ENCODE measurements at regions not wholly inside any gene's neighbourhood (a gene's known extent, or its start where the extent isn't known, plus 50 kb on each side); places are given as distances from the start of the nearest gene placed in this dataset.

DNA sequence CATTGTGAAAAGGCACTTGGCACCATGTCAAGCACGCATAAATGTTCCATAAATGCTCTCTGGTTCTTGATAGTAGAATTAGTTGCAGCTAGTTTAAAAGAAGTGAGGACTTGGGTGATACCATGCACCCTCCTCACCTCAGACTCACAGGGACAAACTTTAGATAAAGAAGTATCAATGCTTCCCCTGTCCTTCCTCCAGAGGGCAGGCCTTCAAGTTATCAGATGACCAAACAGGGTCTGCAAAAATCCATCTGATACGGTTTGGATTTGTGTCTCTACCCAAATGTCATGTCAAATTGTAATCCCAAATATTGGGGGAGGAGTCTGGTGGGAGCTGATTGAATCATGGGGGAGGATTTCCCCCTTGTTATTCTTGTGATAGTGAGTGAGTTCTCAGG, 54.1 kb downstream of the C1QL2 start:
- DNase-seq = no peak

DNA sequence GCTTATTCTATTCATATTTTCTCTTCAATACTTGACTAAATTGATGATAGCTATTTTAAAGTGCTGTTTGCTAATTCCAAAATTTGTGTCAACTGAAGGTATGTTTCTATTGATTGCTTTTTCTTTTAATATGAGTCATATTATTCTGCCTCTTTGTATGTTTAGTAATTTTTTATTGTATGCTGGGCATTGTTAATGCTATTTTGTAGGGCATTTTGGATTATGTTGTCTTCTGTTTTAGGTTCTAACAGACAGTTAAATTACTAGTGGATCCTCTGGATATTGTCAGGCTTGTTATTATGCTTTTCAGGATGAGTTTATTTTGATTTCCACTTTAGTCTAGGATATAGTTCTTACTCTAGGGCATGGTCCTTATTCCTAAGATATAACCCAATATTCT, 55.6 kb downstream of the C1QL2 start:
- no peak for DNase-seq

GRCh38 chr2:119088416-119088815, 70.1 kb downstream of the C1QL2 start:
- no peak for DNase-seq

DNA sequence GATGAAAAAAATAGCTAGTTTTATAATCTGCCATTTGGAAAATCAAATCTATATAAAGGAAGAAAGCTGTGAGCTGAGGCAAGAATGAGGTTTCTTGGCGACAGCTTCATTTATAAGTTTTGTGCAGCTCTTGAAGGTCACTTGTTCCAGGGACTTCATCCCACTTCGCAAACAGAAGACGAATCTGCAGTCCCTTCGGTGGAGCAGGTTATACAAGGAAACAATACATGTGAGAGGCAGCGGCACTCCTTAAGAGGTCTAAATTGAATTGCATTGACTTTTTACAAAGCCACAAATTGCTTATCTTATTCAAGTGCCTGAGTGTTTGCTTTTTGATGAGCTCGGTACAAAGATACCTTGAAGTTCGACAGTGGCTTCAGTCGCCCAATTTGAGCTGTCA, 72.2 kb downstream of the C1QL2 start:
- DNase-seq = no peak

DNA sequence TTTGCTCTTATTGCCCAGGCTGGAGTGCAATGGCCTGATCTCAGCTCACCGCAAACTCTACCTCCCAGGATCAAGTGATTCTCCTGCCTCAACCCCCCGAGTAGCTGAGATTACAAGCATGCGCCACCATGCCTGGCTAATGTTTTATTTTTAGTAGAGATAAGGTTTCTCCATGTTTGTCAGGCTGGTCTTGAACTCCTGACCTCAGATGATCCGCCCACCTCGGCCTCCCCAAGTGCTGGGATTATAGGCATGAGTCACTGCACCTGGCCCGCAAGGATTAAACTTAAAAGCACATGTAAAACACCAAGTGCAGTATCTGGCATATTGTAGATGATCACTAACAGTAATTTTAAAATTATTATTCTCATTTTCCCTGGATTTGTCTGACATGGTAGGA, 72.9 kb downstream of the C1QL2 start:
- no peak for DNase-seq

GRCh38 chr2:119083416-119083815, 75.1 kb downstream of the C1QL2 start:
- no peak for DNase-seq

- DNase-seq = no peak
These were observed 75.6 kb downstream of the C1QL2 start for GRCh38 chr2:119082821-119083400.

DNA sequence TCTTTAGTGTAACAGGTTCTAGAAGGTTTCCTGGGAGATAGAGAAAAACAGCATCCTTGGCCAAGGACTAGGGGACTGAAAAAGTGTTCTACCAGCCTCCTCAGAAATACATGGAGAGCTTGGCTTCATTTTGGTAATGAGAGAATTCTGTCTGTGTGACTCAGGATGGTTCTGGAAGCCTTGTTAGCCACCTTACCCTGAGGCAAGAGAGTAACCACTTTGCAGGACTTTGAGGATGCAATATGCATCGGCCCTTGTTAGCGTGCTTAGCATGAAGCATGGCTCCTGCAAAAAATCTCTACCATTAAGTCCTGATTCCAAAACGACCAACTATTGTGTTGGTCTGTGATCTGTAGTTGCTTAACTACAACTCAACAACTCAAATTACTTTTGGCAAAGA, 79.8 kb downstream of the C1QL2 start:
- no peak for DNase-seq

GRCh38 chr2:119076713-119077112, 81.8 kb downstream of the C1QL2 start:
- no peak for DNase-seq

- no peak for DNase-seq
These were observed 85.3 kb downstream of the C1QL2 start for GRCh38 chr2:119073213-119073612.

- DNase-seq = no peak
These were observed 87.1 kb downstream of the C1QL2 start for GRCh38 chr2:119071476-119071875.

- no peak for DNase-seq
These were observed 88.8 kb downstream of the C1QL2 start for GRCh38 chr2:119069781-119070180.

- no peak for DNase-seq
These were observed 90.3 kb downstream of the C1QL2 start for GRCh38 chr2:119068154-119068725.

GRCh38 chr2:119066272-119066804, 92.2 kb downstream of the C1QL2 start:
- DNase-seq = no peak

DNA sequence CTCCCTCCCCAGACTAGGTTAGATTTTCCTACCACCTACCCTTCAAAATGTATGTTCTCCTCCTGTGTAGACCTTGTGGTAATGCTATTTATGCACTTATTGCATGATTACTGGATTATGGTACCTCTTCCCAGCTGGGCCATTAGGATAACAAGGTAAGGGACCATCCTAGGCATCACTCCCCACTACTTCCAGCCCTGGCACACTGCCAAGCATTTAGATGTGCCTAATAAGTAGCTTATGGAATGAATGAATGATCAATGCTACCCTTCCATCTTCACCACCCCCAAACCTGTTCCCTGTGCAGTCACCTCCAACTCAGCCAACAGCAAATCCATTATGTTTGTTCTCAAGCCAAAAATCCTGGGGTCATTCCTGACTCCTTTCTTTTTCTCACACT, 93.4 kb downstream of the C1QL2 start:
- DNase-seq = no peak

- DNase-seq = no peak
These were observed 94.0 kb downstream of the C1QL2 start for GRCh38 chr2:119064567-119064966.

DNA sequence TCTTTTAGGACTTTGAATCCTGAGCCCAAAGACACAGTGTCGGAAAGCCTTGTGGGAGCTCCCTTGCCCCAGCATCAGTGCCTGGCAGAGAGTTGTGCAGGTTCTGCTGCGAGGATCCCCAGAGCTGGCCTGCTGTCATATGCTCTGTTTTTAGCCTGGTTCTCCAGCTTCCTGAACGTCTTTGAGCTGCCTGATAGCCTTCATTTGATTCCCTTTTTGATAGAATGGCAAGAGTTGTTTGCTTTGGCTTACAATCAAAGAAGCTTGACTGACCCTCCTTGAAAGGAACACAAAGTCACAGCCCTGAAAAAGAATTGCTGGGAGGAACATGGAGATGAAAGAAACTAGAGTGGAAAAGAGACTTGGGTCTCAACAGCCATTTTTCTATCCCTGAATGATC, 95.4 kb downstream of the C1QL2 start:
- no peak for DNase-seq

GRCh38 chr2:119062652-119063051, 95.9 kb downstream of the C1QL2 start:
- DNase-seq = no peak

- DNase-seq = no peak
These were observed 96.4 kb downstream of the C1QL2 start for GRCh38 chr2:119062179-119062578.

DNA sequence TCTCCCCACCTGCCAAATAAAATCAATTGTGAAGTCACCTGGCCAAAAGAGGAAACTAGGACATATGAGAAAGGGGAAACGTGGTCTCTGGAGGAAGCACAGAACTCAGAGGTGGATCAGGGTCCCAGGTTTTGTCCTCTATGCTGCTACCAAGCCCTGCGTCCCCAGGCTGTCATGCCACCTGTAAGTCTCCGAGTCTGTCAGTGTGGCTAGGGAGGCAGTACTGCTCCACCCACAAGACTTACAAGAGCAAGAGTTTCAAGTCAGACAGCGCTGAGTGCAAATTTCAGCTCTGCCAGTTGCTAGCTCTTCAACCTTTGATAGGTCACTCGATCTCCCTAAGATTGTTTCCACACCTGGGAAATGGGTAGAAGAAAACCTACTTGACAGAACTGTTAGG, 98.6 kb downstream of the C1QL2 start:
- no peak for DNase-seq

- no peak for DNase-seq
These were observed 99.3 kb downstream of the C1QL2 start for GRCh38 chr2:119059287-119059686.

DNA sequence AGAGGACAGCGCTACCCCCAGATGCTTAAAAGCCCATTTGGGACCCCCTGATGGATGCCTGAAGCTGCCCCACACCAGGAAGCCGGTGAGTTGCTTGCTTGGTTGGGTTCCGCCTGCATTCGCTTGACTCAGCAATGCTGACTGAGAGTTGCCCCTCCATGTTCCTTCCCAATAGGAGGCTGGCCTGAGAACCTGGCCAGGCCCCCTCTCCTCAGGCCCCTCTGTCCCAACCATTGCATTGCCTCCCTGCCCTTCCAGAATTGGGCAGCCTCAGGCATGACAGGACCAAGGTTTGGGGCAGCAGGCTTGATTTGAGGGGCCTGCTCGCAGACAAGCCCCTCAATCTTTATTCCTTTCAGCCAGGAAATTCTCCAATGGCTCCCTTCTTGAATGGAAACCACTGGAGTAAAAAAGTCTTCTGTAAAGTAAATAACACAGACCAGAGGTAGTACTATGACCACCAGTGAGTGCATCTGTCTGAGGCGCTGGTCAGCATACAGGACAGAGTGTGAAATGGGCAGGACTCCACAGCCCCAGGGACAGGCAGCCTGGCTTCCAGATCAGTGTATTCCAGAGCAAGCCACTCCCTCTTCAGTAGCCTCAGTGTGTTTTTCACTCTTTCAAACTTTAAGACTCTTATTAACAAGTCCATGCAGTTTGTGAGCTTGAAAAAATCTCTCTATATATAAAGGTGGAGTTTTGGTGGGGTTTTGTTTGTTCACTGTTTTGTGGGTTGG, 104.7 kb downstream of the C1QL2 start:
- DNase-seq = no peak

DNA sequence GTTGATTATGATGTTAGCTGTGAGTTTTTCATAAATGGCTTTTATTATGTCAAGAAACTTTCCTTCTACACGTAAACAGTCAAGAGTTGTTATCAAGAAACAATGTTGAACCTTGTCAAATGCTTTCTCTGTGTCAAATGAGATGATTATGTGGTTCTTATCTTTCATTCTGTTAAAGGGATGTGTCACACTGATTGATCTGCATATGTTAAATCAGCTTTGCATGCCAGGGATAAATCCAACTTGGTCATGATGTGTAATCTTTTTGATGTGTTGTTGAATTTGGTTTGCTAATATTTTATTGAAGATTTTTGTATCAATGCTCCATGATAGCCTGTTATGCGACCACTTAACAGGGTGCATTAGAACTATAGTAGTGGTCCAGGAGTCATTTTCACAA, 107.3 kb downstream of the C1QL2 start:
- no peak for DNase-seq
